Activated CD4-positive, alpha-beta T cell treated with anti-CD3 and anti-CD28 coated beads, Interleukin-2, Interleukin-4, amounts not matched to agents 100 ng/mL and 50 ng/mL, durations not matched to agents 16 hours and 8 hours (primary cell): ENCODE measurements at regions not wholly inside any gene's neighbourhood (a gene's known extent, or its start where the extent isn't known, plus 50 kb on each side); places are given as distances from the start of the nearest gene placed in this dataset.

Experiments
- DNase-seq: peaks from one replicate; pipeline ENCODE4 v3.0.0-alpha.2; 2020; ENCODE audit warnings: low spot score

GRCh38 chr1:98032958-98033357, 112.1 kb upstream of the DPYD start:
- no peak for DNase-seq

DNA sequence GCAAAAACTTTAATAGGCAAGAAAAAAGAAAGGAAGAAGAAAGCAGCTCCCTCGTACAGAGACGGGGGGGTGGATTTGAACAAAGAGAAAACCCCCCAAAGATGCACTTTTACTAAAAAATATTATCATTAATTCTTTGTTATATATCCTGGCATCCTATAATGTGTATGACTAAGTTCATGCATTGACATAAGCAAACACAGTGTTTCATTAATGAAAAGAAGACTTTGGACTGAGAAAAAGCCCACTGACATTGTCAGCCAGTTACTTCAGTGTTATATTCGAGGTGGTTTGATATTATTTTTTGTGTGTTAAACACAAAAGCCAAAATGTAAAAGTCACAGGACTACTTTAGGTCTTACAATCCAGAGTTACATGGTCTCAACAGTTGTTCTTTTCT, 110.1 kb upstream of the DPYD start:
- no peak for DNase-seq

DNA sequence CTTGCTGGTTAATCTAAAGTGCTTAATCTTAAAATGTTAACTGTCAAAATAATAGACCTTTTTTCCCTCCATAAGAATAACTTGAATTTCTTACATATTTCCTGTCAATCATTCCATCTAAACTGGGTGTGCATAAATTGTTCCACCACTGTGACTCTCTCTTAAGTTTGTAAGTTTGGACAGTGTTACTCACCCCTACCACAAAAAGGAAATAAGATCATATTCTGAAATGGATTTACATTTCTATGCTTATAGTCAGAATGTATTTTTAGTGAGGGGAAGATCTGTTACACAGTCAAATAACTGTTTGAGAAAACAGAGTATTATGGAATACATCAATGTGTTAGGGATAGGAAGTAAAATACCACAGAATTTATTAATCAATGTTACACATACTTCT, 109.6 kb upstream of the DPYD start:
- DNase-seq, result no peak

DNA sequence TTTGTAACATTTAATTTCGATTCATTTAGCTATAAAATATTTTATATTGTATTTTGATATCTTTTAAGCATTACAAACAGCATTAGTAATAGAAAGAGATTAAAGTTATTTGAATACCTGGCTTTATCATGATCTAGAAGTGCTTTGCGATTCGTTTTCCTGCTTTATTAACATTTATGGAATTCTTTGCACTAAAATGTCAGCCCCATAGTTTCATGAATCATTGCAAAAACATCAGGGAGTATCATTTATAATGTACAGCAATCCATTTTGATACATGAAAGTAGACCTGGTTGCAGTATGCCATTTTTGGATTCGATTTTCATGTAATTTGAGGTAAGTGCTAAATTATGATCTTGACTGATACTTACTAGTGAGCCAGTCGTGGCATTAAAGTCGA, 108.0 kb upstream of the DPYD start:
- DNase-seq, result no peak

DNA sequence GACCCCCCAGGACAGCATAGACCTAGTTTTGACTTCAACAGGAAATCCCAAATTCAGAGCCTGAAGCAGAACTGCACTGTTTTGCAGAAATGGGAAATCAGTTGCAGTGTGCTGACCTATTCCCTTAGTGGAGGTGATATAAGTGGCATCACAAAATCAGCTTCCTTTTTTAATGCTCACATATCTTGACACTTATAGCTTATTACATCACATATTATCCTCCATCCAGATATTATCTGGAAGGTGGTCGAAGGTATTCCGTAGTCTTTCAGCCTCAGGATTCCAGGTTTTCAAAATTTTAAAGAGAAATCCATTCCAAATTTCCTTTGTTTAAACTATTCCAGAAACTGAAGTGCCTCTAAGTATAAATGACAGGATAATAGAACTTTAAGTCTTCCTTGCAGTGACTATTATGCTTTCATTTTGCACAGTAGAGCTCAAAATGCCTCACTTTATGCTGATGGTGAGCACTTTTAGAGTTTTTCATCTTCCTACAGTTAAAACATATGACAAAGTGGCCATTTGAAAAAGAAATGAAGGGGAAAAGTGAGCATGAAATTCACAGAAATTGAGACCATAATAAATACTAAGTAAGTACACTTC, 106.4 kb upstream of the DPYD start:
- no peak for DNase-seq

DNA sequence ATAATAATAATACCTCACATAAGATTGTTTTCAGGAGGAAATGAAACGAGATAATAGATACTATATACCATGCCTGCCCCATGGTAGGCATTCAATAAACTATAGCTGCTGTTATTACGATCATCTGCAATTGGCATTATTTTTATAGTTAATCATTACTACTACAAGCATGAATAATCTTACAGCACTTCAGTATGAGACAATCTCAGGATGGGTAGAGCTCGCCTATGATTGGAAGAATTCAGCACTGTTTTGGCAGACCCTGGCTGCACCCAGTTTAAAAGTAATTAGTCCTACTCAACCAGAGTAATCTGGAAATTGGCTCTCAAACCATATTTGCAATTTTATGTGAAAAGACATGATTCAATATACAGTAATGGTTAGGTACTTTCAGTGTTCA, 105.0 kb upstream of the DPYD start:
- DNase-seq, result no peak

- DNase-seq, result no peak
Observed at GRCh38 chr1:98021126-98021525, 100.3 kb upstream of the DPYD start.

DNA sequence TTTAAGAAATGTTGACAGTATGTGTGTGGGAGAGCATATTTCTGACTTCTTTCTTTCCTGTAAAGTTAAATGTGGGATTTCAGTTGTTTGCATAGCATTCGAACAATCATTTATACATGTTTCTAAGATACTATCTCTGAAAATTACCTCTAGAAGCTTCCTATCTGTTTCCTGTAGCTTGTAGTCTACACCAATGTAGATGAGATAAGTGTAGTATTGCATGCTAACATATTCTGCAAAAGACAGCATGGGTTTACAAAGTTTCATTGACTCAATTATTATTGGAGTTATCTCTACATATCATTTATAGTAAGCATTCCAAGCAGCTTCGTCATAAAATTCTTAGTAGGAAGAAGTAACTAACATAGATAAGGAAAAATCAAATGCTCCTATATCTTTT, 98.9 kb upstream of the DPYD start:
- DNase-seq, result no peak

GRCh38 chr1:98018074-98018473, 97.2 kb upstream of the DPYD start:
- DNase-seq, result no peak

- DNase-seq, result no peak
Observed at GRCh38 chr1:98017184-98017583, 96.3 kb upstream of the DPYD start.

DNA sequence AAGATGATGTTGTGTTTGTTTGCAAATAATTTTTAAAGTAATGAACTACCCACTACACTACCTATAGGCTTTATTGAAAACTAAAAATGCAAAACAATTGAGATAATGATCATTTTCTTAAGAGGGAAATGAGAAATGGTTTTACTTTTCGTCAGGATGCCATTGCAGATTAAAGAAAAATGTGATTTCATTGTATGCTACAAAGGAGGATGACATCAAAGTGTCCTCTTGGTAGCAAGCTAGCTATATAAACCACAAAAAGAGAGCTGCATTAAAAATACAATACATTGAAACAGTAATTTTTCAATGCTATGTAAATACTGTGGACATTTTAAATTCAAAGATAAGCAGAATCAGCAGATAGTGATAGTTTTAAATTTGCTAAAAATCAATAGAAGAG, 87.5 kb upstream of the DPYD start:
- DNase-seq, result no peak

GRCh38 chr1:98005326-98006010, 84.6 kb upstream of the DPYD start:
- DNase-seq, result no peak

DNA sequence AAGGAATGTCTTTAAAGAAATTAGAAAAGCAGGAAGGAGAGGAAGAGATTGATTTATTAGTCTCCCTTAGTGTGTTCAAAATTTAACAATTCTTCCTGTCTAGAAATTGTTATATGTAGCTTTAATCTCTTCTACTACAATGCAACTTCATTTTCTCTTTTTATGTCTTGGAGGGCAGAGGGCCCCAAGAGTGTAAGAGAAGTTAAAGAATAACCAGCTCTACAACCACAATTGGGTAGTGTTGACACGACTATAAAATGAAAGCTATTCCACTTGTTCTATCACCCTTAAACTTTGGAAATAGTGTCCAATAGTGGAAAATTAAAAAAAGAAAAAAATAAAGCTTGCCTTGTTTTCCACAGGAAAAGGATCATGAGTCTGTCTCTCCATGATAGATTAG, 82.6 kb upstream of the DPYD start:
- DNase-seq, result no peak

DNA sequence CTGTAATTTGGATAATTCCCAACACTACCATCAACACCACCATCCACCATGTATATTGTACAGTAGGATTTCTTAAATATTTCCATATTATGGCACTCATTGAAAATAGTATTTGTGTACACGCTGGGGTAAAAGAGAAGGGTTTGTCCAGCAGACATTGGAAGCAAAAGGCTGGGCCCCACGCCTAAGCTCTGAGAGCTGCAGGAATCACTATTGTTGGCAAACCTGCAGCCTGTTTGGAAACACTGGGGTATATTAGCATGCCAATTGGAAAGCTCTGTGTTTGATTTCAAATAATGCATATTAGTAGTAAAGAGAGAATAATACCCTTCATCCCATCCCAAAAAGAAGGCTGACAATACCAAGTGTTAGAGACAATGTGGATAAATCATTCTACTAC, 81.5 kb upstream of the DPYD start:
- no peak for DNase-seq

GRCh38 chr1:98001764-98002163, 80.9 kb upstream of the DPYD start:
- no peak for DNase-seq

- no peak for DNase-seq
Observed at GRCh38 chr1:97999320-97999719, 78.5 kb upstream of the DPYD start.

DNA sequence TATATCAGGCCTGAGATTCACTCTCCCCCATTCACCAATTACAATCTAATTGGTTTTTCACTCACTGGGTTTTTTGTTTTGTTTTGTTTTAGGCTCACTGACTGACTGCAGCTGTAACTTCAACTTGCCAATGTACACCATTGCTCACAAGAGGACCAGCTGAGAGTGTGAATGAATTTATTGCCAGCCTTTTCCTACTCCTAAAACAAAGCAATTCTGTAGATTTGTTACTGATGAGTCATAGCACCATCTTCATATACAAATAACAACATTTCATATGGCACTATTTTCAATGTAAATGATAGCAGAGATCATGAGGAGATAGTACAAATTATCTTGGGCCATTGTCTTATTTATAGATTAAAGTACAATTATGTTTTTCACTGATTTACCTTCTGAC, 76.0 kb upstream of the DPYD start:
- DNase-seq, result no peak

GRCh38 chr1:97989094-97989680, 68.4 kb upstream of the DPYD start:
- DNase-seq, result no peak

- DNase-seq, result peak; percentile 21
Observed at GRCh38 chr1:97986041-97987005, 65.5 kb upstream of the DPYD start.

- DNase-seq, result no peak
Observed at GRCh38 chr1:97983126-97983525, 62.3 kb upstream of the DPYD start.

GRCh38 chr1:97980530-97980929, 59.7 kb upstream of the DPYD start:
- DNase-seq, result no peak

DNA sequence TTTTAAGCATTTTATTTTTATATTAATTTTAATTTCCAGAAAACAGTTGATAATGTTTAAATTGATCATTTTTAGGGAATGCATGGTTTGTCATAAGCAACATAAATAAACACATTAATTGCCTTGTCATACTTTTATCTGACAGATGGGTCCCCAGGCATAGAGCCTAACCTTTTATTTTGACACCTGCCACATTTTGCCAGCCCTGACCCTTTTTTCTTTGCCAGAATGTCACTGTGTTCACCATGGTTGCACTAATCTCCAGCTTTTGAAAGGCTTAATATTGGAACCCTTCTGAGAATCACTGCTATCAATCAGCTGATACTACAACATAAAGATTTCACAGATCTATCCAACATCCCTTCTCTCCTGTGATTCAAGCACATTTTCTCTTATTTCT, 56.0 kb upstream of the DPYD start:
- no peak for DNase-seq
